ENCODE measurements at regions not wholly inside any gene's neighbourhood (a gene's known extent, or its start where the extent isn't known, plus 50 kb on each side); places are given as distances from the start of the nearest gene placed in this dataset.

- DNase-seq (ENCODE audit: extremely low spot score) = no peak
- ChIA-PET POLR2A (no interaction called here), CTCF (no interaction called here)
- TF ChIP-seq CTCF (IDR thresholded peaks at IDR 0.05; ENCODE audit: control extremely low read depth, extremely low read depth, low read depth, missing control alignments) = no peak
Observed at GRCh38 chr9:81833563-81834345, 94.5 kb upstream of the SPATA31D4 start.

- ChIA-PET POLR2A (no interaction called here), CTCF (no interaction called here)
- TF ChIP-seq CTCF (IDR thresholded peaks at IDR 0.05; ENCODE audit: control extremely low read depth, extremely low read depth, low read depth, missing control alignments) = no peak
- DNase-seq (ENCODE audit: extremely low spot score) = no peak
Observed at GRCh38 chr9:81841333-81841732, 86.9 kb upstream of the SPATA31D4 start.

GRCh38 chr9:81844131-81844567 is 84.1 kb upstream of the SPATA31D4 start:
- POLR2A ChIA-PET = no interaction called here
- CTCF ChIA-PET = no interaction called here

GRCh38 chr9:81847181-81847915 is 80.9 kb upstream of the SPATA31D4 start:
- CTCF ChIA-PET = no interaction called here
- TF ChIP-seq CTCF (IDR thresholded peaks at IDR 0.05; ENCODE audit: control extremely low read depth, extremely low read depth, low read depth, missing control alignments) = no peak
- no peak for DNase-seq (ENCODE audit: extremely low spot score)
- POLR2A ChIA-PET = no interaction called here

More at GRCh38 chr9:81844131-81844567, 84.1 kb upstream of the SPATA31D4 start:
- no peak for TF ChIP-seq CTCF (IDR thresholded peaks at IDR 0.05; ENCODE audit: control extremely low read depth, extremely low read depth, low read depth, missing control alignments)
- DNase-seq (ENCODE audit: extremely low spot score) = no peak

- no peak for TF ChIP-seq CTCF (IDR thresholded peaks at IDR 0.05; ENCODE audit: control extremely low read depth, extremely low read depth, low read depth, missing control alignments)
- POLR2A ChIA-PET = no interaction called here
- CTCF ChIA-PET = no interaction called here
- DNase-seq (ENCODE audit: extremely low spot score) = no peak
Observed at GRCh38 chr9:81848472-81848871, 79.8 kb upstream of the SPATA31D4 start.

- TF ChIP-seq CTCF (IDR thresholded peaks at IDR 0.05; ENCODE audit: control extremely low read depth, extremely low read depth, low read depth, missing control alignments) = no peak
- no peak for DNase-seq (ENCODE audit: extremely low spot score)
- ChIA-PET POLR2A (no interaction called here), CTCF (no interaction called here)
Observed at GRCh38 chr9:81849631-81850259, 78.5 kb upstream of the SPATA31D4 start.

Data from GM10248 (cell line).